ENCODE measurements at regions not wholly inside any gene's neighbourhood (a gene's known extent, or its start where the extent isn't known, plus 50 kb on each side); places are given as distances from the start of the nearest gene placed in this dataset.
A peak's percentile ranks its signal among the peaks of the same experiment; 100 is the strongest.

DNA sequence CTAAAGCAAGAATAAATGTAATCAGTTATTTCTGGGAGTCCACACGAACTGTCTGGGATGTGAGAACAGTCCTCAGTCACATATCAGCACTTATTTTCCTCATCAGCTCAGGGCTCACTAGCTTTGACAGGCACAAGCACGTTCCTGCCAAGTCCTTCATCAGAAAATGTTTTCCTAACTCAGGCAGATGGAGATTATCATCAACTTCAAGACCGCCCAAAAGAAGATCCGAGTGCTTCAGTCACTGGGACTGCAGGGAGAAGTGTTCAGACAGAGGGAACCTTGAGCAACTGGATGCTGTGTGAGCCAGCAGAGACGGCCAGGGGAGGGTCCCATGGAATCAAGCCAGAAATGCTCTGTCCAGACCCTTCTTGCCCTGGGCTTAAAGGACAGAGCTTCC is 189.4 kb downstream of the NXNL2 start:
- no peak overlapping the region for H3K4me3 ChIP-seq
- H3K27ac ChIP-seq: no peak overlapping the region

DNA sequence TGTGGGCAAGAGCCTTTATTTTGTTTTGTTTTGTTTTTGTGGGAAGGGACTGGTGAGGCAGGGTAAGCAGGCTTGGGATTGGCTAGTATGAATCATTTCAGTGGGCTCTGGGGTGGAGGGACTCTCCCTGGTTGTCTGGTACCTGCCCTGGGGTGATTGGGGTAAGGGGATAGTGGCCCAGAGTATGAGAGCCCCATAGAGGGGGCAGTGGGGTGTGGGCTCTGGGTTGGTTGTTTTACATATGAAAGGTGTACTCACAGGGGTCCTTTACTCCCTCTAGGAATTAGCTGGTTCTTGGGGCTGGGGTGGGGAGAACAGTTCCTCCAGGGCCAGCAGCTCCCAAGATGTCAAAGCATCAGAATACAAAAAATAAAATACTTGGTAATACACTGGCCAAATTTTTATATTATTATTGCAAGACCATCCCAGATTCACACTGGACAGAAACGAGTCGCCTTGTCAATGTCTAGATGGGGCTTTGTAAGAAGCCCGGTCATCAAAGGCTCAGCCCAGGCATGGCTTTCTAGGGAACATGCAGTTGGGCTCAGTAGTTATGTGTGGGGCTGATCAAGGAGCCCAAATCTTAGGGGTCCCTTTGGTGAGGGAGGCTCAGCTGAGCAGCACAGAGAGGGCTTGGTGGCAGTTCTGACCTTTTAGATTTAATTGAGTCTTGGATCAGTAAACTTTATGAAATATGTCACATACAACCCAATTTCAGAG is 190.5 kb downstream of the NXNL2 start:
- Histone ChIP-seq H3K4me3 (no peak overlapping the region), H3K27ac (no peak overlapping the region)

DNA sequence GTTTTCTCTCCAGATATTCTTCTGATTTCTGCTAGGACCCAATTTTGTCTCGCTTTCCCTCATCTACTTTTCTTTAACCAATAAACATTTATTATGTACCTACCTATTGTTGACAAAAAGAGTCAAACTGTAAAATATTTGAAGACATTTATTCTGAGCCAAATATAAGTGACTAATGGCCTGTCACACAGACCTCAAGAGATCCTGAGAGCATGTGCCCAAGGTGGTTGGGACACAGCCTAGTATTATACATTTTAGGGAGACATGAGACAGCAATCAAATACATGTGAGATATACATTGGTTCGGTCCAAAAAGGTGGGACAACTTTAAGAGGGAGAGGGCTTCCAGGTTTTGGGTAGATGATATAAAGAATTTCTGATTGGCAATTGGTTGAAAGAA is 191.8 kb downstream of the NXNL2 start:
- H3K27ac ChIP-seq: no peak overlapping the region

GRCh38 chr9:88730780-88731179 is 195.8 kb downstream of the NXNL2 start:
- Histone ChIP-seq H3K4me3 (no peak overlapping the region), H3K27ac (no peak overlapping the region)

More for the DNA sequence above, 191.8 kb downstream of the NXNL2 start:
- no peak overlapping the region for H3K4me3 ChIP-seq

DNA sequence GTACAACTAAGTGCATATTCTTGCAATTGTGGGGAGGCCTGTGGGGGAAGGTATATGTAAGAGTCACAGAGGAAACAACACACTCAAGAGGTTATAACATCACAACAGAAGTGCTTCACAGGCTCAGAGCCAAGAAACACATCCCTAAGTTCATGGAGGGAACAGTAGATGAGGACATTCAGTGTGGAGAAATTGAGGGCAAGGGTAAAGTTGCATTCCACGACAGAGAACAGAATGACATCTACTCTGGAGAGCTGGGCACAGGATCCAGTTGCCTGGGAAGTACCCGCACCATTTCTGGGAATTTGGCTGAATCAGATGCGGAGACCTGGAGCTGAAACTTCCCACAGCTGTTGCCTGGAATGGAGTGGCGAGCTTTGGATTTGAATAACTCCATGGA is 197.2 kb downstream of the NXNL2 start:
- no peak overlapping the region for H3K4me3 ChIP-seq
- no peak overlapping the region for H3K27ac ChIP-seq

DNA sequence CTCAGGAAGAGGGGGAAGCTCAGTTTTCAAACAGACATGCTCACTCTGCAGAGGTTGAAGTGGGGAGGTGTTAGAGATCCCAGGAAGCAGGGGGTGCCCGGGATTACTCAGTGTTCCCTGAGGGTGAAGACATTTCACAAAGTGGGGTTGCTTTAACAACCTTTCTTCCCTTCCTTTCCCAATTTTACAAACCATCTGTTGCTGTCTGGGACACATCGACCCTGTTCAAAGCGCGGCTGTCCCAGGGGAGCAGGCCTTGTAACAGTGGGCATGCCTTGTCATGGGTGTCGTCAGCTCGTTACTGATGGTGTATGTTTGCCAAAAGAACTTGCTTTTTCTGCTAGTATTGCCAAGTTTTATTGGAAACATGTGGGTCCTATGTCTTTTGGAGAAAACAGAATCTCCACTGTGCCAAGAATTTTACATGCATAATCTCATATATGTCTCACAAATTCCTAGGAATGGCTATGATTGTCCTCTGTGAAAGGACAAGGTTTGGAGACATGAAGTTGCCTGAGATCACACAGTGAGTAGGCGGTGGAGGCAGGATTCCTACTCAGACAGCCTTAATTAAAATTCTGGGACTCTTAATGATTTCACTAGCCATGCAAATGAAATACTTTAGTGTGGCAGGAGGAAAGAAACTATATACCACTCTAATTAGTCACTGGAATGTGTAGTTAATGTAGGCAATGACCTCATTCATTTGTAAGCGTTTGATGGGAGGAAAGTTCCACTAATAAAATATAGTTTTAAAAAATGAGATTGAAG is 198.9 kb downstream of the NXNL2 start:
- no peak overlapping the region for H3K4me3 ChIP-seq
- H3K27ac ChIP-seq: peak overlapping the region in 9 of 21 experiments; percentile 8 to 57 (median 32)

DNA sequence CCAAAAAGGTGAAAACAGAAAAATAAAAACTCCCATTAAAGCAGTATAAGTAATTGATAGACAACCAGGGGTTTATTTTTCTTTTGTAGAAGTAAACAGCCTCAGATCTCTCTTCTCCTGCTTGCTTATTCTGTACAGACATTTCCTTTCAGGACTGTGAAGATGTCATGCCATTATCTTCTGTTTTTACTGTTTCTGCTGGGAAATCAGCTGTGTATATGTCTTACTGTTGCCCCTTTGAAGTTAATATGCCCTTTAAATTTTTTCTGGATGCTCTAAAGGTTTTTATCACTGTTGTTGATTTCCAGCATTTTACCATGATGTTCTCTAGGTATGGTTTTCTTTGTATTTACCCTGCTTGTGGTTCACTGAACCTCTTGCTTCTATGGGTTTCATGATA is 199.5 kb downstream of the NXNL2 start:
- no peak overlapping the region for H3K4me3 ChIP-seq
- H3K27ac ChIP-seq: peak overlapping the region in 3 of 21 experiments; percentile 12 to 57 (median 32)

DNA sequence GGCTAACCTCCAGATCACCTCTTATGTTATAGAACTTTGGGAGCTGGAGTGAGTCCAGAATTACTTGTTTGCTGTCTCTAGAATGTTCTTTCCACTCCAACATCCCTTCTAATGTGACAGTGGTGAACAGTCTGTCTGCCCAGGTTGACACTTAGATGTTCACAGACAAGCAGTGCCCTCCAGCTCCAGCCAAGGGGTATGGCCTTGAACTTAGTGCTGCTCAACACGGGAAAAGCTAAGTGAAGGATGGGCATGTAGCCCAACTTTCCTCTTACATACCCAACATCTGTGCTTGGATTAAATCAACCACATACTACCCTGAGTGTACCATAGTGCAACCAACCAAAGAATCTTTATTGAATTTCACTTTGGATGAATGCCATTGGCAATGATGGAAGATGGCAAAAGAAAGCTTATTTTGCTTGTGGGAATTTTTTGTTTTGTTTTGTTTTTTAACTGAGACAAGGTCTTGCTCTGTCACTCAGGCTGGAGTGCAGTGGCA is 201.2 kb downstream of the NXNL2 start:
- no peak overlapping the region for H3K4me3 ChIP-seq

DNA sequence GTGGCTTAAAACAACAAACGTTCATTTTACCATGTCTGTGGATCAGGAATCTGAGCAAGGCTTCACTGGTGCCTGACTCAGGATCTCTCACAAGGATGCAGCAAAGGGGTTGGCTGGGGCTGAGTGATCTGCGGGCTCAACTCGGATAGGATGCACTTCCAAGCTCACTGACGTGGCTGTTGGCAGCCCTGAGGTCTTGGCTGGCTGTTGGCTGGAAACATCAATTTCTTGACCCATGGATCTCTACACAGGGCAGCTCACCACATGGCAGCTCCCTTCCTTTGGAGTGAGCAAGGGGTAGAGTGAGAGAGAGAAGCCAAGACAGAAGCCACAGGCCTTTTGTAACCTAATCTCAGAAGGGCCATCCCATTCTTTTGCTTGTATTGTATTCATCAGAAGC is 202.1 kb downstream of the NXNL2 start:
- Histone ChIP-seq H3K27ac (no peak overlapping the region), H3K4me3 (no peak overlapping the region)

More for the DNA sequence above, 201.2 kb downstream of the NXNL2 start:
- H3K27ac ChIP-seq: no peak overlapping the region

- Histone ChIP-seq H3K27ac (no peak overlapping the region), H3K4me3 (no peak overlapping the region)
These were observed 202.9 kb downstream of the NXNL2 start for GRCh38 chr9:88737876-88738275.

GRCh38 chr9:88738709-88739108 is 203.7 kb downstream of the NXNL2 start:
- H3K4me3 ChIP-seq: no peak overlapping the region
- peak overlapping the region in 1 of 21 experiments; percentile 2 for H3K27ac ChIP-seq

- Histone ChIP-seq H3K4me3 (no peak overlapping the region), H3K27ac (peak overlapping the region in 3 of 21 experiments; percentile 2 to 52 (median 8))
These were observed 204.4 kb downstream of the NXNL2 start for GRCh38 chr9:88739373-88739772.

- no peak overlapping the region for H3K4me3 ChIP-seq
- H3K27ac ChIP-seq: no peak overlapping the region
These were observed 205.9 kb downstream of the NXNL2 start for GRCh38 chr9:88740844-88741243.

DNA sequence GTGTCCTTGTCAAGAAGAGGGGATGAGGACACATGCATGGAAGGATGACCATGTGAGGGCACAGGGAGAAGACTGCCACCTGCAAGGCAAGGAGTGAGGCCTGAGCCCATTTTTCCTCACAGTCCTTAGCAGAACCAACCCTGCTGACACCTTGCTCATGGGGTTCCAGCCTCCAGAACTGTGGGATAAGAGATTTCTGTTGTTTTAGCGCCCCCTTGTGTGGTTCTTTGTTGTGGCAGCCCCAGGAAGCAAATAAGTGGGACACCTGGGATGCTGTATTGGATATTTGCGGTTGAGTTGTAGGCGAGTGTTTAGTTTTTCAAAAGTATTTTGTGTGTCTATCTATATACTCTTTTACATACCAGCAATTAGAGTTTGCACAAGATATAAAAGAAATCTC is 206.4 kb downstream of the NXNL2 start:
- Histone ChIP-seq H3K27ac (no peak overlapping the region), H3K4me3 (no peak overlapping the region)

GRCh38 chr9:88742483-88742882 is 207.5 kb downstream of the NXNL2 start:
- peak overlapping the region in 1 of 21 experiments; percentile 9 for H3K27ac ChIP-seq

DNA sequence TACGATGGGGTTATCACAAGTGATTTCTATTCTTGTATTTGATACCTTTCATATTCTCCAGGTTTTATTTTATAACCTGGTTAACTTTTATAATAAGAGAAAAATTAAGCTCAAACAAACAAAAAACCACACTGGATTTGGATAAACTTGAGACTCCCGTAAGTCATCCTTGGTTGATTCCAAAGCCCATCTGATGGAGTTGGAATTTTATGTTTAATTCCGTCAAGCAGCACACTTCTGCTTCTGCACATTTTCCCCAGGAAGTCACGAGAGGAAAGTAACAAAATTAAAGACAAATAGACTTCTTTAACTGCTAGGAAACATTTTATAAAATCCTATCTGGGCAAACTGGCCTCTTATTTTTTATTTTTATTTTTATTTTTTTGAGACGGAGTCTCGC is 207.9 kb downstream of the NXNL2 start:
- Histone ChIP-seq H3K4me3 (no peak overlapping the region), H3K27ac (no peak overlapping the region)

More at GRCh38 chr9:88742483-88742882, 207.5 kb downstream of the NXNL2 start:
- no peak overlapping the region for H3K4me3 ChIP-seq

GRCh38 chr9:88745276-88746001 is 210.5 kb downstream of the NXNL2 start:
- H3K27ac ChIP-seq: peak overlapping the region in 1 of 21 experiments; percentile 14
- no peak overlapping the region for H3K4me3 ChIP-seq

DNA sequence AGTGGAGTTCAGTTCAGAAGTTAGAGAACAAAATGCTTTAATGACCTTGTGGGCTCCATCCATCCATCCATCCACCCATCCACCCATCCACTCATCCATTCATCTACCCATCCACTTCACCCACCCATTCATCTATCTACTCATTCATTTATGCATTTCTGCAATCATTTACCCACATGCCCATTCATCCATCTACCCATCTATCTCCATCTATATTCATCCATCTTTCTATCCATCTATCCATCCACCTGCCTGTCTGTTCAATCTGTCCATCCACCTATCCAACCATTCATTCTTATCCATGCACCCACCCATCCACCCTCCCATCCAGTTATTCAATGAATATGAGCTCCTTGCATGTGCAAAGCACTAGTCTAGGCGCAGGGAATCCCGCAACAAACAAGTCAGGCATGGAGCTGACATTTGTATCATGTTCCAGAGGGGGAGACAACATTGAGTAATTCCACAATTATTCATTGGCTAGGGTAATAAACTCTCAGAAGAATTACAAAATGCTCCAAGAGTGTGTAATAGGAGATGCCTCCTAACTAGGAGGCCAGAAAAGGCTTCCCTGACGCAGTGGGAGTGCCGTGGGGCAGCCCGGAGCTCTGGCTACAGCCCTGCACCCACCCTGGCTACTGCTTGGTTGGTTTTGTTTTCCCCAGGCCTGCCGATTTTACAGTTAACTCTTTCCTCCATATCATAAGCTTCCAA is 211.2 kb downstream of the NXNL2 start:
- Histone ChIP-seq H3K4me3 (no peak overlapping the region), H3K27ac (peak overlapping the region in 5 of 21 experiments; percentile 14 to 41 (median 31))

DNA sequence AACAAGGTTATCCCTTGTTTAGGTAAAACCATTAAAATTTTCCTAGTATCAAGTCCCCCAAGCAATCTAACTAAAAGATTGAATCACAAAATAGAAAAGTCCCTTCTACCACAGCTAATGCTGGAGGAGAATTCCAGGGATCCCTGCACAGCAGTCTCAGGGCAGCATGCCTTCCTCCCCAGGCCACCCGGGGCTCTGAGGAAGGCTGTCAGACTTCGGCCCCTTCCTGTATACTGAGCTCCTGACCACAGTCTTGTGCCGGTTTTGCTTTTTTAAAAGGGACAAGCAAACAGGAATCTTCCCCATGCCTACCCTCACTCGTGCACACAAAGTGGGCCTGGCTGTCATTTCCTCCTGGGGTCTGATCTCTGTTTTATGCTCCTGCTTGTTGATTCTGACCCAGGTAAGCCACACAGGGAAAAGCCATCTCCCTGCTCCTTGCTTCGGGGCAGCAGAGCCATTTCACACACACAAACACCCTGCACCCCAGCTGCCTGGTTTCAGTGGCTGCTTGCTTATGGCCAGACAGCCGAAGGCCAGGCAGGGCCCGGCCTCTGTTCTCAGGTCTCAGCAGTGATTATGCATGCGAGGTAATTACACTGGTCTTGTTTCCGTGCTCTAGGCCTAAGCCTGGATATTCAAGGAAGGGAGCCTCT is 211.9 kb downstream of the NXNL2 start:
- H3K4me3 ChIP-seq: no peak overlapping the region
- H3K27ac ChIP-seq: peak overlapping the region in 7 of 21 experiments; percentile 14 to 48 (median 31)
